GM23248 (cell line): ENCODE measurements at regions not wholly inside any gene's neighbourhood (a gene's known extent, or its start where the extent isn't known, plus 50 kb on each side); places are given as distances from the start of the nearest gene placed in this dataset.

Experiments used
- EZH2 ChIP-seq: fragments of 200-600 bp; sonication (generic); IDR thresholded peaks from 2 replicates; pipeline ENCODE4 v1.6.1; 2018; ENCODE audit warnings: antibody characterized with exemption, mild to moderate bottlenecking; ENCODE audit not compliant: insufficient read depth, poor library complexity, severe bottlenecking
- EZH2phosphoT487 ChIP-seq: fragments of 200-600 bp; sonication (generic); IDR thresholded peaks from 2 replicates; pipeline ENCODE4 v1.6.1; 2018; ENCODE audit warnings: antibody characterized with exemption, moderate library complexity, mild to moderate bottlenecking, low read depth; ENCODE audit not compliant: insufficient read depth

- TF ChIP-seq EZH2 = no peak
- TF ChIP-seq EZH2phosphoT487 = no peak
Observed at GRCh38 chr4:62256479-62256878, 1056.4 kb downstream of the ADGRL3 start.
